Spinal cord (tissue), 9 donors: ENCODE measurements at regions not wholly inside any gene's neighbourhood (a gene's known extent, or its start where the extent isn't known, plus 50 kb on each side); places are given as distances from the start of the nearest gene placed in this dataset.
"Not testable (repeated sequence)": the region's sequence is repeated elsewhere in the genome, so short reads cannot be mapped to it uniquely, and the experiment has no call there.

Source experiments
- DNase-seq, 6 donors: peaks; one replicate each; pipeline versions ENCODE4 v3.0.0 to v3.0.0-alpha.2; 2013 to 2015; ENCODE audit warnings: low spot score in 6 of 6, low read depth in 4 of 6
- H3K27ac ChIP-seq: one replicate; pipeline ENCODE4 v1.5.1; 2013; ENCODE audit warnings: low read depth, low read length, control low read depth
- H3K27me3 ChIP-seq: one replicate; pipeline ENCODE4 v1.6.1; 2013; ENCODE audit warnings: low read length; ENCODE audit not compliant: control insufficient read depth, insufficient read depth
- H3K36me3 ChIP-seq: one replicate; pipeline ENCODE4 v1.6.1; 2013; ENCODE audit warnings: low read length; ENCODE audit not compliant: control insufficient read depth, insufficient read depth
- H3K4me1 ChIP-seq: one replicate; pipeline ENCODE4 v1.6.1; 2013; ENCODE audit warnings: low read length; ENCODE audit not compliant: control insufficient read depth, insufficient read depth
- H3K4me3 ChIP-seq: one replicate; pipeline ENCODE4 v1.5.1; 2013; ENCODE audit warnings: low read depth, low read length, control low read depth
- H3K9me3 ChIP-seq: one replicate; pipeline ENCODE4 v1.6.1; 2013; ENCODE audit warnings: low read length; ENCODE audit not compliant: control insufficient read depth, insufficient read depth
- WGBS: methylation state at CpG from one replicate; pipeline ENCODE4 v1.1.5; 2013; ENCODE audit warnings: missing lambda C conversion rate; ENCODE audit not compliant: insufficient coverage; 5-methylcytosine and 5-hydroxymethylcytosine counted together
- donor health status: healthy.

- H3K27ac ChIP-seq = no peak overlapping the region
- no peaks in the 10 kb centered on the region for H3K36me3 ChIP-seq
- 96% methylated on average over 6 of the region's 6 CpGs for WGBS
- peaks cover 4% of the 10 kb centered on the region for H3K4me1 ChIP-seq
- no peak overlapping the region for H3K4me3 ChIP-seq
- H3K9me3 ChIP-seq = no peaks in the 10 kb centered on the region
- no peak for DNase-seq
- no peaks in the 10 kb centered on the region for H3K27me3 ChIP-seq
Observed at GRCh38 chr3:98712726-98713125, 50.4 kb upstream of the ST3GAL6 start.

DNA sequence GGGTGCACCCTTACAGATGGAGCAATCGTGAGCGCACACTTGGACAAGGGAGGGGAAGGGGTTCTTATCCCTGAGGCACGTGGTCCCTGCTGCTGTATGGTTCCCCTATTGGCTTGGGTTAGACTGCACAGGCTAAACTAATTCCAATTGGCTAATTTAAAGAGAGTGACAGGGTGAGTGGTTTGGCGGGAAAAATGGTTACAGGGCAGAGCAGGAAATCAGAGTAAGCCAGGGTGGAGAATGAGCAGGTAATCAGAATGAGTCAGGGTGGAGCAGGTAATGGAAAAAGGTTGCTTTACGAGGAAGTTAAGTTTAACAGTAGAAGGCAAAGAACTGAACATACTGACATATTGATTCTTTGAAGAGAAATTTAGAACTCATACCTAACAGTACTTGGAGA, 49.8 kb upstream of the ST3GAL6 start:
- H3K27ac ChIP-seq, H3K36me3 ChIP-seq, H3K9me3 ChIP-seq, H3K4me1 ChIP-seq, H3K27me3 ChIP-seq, DNase-seq, H3K4me3 ChIP-seq: not testable (repeated sequence)
- WGBS = 95% methylated on average over 4 of the region's 5 CpGs
